ENCODE measurements at regions not wholly inside any gene's neighbourhood (a gene's known extent, or its start where the extent isn't known, plus 50 kb on each side); places are given as distances from the start of the nearest gene placed in this dataset.

DNA sequence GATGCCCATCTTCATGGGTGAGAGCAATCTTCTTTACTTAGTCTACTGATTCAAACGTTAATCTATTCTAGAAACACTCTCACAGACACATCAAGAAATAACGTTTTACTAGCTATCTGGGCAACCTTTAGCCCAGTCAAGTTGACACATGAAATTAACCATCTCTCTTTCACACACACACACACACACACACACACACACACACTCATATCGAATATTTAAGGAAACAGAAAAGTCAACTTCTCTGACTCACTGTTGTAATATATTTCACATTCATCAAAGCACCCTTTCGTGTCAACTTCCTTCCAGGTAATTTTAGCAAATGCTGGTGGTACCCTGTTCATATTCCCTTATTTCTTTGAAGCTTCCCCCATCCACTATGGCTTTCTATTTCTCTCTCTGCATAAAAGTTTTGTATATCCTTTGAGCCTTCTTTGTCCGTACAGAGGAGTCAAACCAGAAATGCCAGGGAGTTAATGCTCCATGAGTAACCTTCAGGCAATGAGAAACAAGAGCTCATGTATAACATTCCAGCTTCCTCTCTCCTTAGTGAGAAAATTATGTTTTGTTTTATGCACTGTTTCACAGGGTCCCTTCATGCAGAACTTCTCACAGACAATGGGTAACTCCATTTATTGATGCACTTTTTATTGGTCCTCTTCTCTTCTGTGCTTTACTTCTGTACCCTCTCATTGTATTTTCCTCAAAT lies 335.5 kb upstream of the CBLB start:
- Histone ChIP-seq H3K27me3 (no peaks in the 10 kb centered on the region), H3K36me3 (no peaks in the 10 kb centered on the region), H3K4me3 (no peak overlapping the region), H3K4me1 (peaks cover 7% of the 10 kb centered on the region), H3K27ac (no peak overlapping the region), H3K9me3 (no peaks in the 10 kb centered on the region)
- ATAC-seq (no peak), DNase-seq (no peak)
- intact Hi-C loops (cut with DNase I), result no loop called here
- TF ChIP-seq, protein P1, sequence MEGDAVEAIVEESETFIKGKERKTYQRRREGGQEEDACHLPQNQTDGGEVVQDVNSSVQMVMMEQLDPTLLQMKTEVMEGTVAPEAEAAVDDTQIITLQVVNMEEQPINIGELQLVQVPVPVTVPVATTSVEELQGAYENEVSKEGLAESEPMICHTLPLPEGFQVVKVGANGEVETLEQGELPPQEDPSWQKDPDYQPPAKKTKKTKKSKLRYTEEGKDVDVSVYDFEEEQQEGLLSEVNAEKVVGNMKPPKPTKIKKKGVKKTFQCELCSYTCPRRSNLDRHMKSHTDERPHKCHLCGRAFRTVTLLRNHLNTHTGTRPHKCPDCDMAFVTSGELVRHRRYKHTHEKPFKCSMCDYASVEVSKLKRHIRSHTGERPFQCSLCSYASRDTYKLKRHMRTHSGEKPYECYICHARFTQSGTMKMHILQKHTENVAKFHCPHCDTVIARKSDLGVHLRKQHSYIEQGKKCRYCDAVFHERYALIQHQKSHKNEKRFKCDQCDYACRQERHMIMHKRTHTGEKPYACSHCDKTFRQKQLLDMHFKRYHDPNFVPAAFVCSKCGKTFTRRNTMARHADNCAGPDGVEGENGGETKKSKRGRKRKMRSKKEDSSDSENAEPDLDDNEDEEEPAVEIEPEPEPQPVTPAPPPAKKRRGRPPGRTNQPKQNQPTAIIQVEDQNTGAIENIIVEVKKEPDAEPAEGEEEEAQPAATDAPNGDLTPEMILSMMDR (IDR thresholded peaks at IDR 0.05), result no peak

DNA sequence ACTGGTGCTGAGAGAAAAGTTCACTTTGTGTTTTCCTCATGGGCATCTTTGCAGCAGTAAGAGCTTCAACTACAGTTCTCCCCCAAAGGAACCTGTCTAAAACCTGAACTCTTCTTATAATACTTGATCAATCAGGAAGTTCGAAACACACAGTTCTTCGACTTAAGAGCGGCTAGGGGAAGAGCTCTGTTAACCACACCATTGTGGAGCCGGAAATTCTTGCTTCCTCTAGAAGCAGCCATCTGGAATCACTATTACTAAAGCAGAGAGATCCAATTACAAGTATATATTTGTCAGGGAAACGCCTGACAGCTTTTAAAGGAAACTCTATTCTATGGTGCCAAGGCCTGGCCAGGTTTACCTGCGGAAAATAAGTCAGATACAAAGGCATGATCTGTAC lies 337.3 kb upstream of the CBLB start:
- intact Hi-C loops (cut with DNase I), result no loop called here
- Histone ChIP-seq H3K27ac (peak overlapping the region; percentile 51), H3K36me3 (no peaks in the 10 kb centered on the region), H3K4me1 (peaks cover 7% of the 10 kb centered on the region), H3K9me3 (no peaks in the 10 kb centered on the region), H3K4me3 (no peak overlapping the region), H3K27me3 (no peaks in the 10 kb centered on the region)
- DNase-seq (no peak), ATAC-seq (no peak)
- TF ChIP-seq, protein P1 (IDR thresholded peaks at IDR 0.05), result no peak

DNA sequence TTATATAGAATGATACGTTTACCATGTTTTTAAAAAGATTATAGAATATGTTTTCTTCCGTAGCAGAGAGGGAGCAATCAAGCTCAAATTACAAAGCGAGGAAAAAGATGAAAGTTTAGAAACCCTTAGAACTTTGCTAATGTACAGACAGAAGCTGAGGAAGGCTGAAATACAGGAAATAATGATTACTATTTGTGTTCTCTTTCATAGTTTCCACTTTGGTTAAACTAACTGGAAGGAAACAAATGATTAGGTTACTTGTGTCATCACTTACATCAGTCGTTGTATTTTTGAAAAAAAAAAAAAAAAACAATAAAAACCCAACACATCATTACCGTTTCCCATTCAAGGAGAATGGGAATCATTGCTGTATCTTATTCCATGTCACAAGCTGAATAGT lies 337.8 kb upstream of the CBLB start:
- TF ChIP-seq, protein P1 (IDR thresholded peaks at IDR 0.05), result no peak
- Histone ChIP-seq H3K9me3 (no peaks in the 10 kb centered on the region), H3K27me3 (no peaks in the 10 kb centered on the region), H3K4me3 (no peak overlapping the region), H3K36me3 (no peaks in the 10 kb centered on the region), H3K27ac (peak overlapping the region; percentile 51), H3K4me1 (peaks cover 7% of the 10 kb centered on the region)
- intact Hi-C loops (cut with DNase I), result no loop called here
- ATAC-seq, result no peak
- DNase-seq, result no peak

DNA sequence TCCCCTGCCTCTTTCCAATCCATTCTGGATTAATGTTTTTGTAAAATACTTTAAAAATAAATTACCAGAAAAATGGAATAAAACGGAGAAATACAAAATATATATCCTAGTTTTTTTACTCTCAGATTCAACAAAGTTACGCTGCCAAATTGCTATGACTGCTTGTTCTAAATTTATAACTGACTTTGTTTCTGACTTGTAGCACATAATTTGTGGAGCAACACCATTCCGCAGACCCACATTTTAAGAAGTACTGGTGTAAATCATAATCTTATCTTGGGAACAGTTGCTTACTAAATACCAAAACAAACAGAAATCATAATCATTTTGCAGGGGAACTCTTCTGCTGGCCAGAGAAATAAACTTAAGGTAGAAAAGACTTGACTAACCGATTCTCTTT lies 339.4 kb upstream of the CBLB start:
- DNase-seq (no peak), ATAC-seq (no peak)
- intact Hi-C loops (cut with DNase I), result no loop called here
- Histone ChIP-seq H3K36me3 (no peaks in the 10 kb centered on the region), H3K27ac (no peak overlapping the region), H3K4me3 (no peak overlapping the region), H3K27me3 (no peaks in the 10 kb centered on the region), H3K4me1 (peaks cover 7% of the 10 kb centered on the region), H3K9me3 (no peaks in the 10 kb centered on the region)
- TF ChIP-seq, protein P1 (IDR thresholded peaks at IDR 0.05), result no peak

DNA sequence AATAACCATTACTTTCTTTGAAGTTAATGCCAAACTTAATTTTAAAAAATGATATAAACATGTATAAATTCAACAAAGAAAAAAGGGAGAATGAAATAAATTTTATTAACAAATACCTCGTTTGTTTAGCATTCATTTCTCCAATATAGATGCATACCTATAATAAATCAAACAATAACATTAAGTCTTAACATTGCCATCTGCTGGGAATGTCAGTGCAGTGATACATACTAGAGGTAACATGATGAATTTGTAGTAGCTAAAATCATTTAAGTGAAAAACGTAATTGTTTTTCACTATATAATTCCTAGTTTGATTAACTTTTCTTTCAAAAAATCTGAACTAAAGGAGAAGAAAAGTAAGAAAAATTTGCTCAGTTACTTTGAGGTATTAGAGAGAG lies 340.2 kb upstream of the CBLB start:
- ATAC-seq (no peak), DNase-seq (no peak)
- Histone ChIP-seq H3K4me3 (no peak overlapping the region), H3K4me1 (peaks cover 7% of the 10 kb centered on the region), H3K27ac (no peak overlapping the region), H3K27me3 (no peaks in the 10 kb centered on the region), H3K36me3 (no peaks in the 10 kb centered on the region), H3K9me3 (no peaks in the 10 kb centered on the region)
- TF ChIP-seq, protein P1 (IDR thresholded peaks at IDR 0.05), result peak; percentile 29
- intact Hi-C loops (cut with DNase I), result no loop called here

DNA sequence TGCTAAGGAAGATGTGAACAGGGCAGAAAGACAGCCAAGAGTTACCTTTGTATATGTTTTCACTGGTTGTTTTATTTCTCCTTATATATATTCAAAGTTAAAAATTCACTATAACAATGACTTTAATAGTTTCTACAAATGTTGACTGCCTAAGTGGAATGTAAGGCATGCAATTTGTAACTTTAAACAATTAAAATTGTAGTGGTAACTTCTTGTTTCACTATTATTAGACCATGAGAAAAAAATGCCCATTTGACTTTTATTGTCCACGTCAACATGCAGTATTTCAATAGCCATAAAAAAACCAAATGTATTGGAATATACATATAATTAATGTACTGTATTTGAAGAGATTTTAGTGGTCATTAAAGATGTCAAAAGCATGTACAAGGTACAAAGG lies 340.7 kb upstream of the CBLB start:
- H3K9me3 ChIP-seq, result no peaks in the 10 kb centered on the region
- H3K4me3 ChIP-seq, result no peak overlapping the region
- intact Hi-C loops (cut with DNase I), result no loop called here
- H3K27me3 ChIP-seq, result no peaks in the 10 kb centered on the region
- TF ChIP-seq, protein P1 (IDR thresholded peaks at IDR 0.05), result no peak
- peaks cover 7% of the 10 kb centered on the region for H3K4me1 ChIP-seq
- H3K36me3 ChIP-seq, result no peaks in the 10 kb centered on the region
- H3K27ac ChIP-seq, result no peak overlapping the region
- no peak for DNase-seq
- no peak for ATAC-seq
